ENCODE measurements at regions not wholly inside any gene's neighbourhood (a gene's known extent, or its start where the extent isn't known, plus 50 kb on each side); places are given as distances from the start of the nearest gene placed in this dataset.

GRCh38 chr12:116466536-116466935 is 92.6 kb upstream of the MAP1LC3B2 start:
- ATAC-seq (ENCODE audit: low FRiP score), result no peak
- no peak for TF ChIP-seq CTCF (IDR thresholded peaks at IDR 0.05)
- no peak for DNase-seq (ENCODE audit: low spot score)

GRCh38 chr12:116469344-116469743 is 89.8 kb upstream of the MAP1LC3B2 start:
- no peak for TF ChIP-seq CTCF (IDR thresholded peaks at IDR 0.05)
- no peak for ATAC-seq (ENCODE audit: low FRiP score)
- no peak for DNase-seq (ENCODE audit: low spot score)

- TF ChIP-seq CTCF (IDR thresholded peaks at IDR 0.05), result no peak
- no peak for DNase-seq (ENCODE audit: low spot score)
- ATAC-seq (ENCODE audit: low FRiP score), result no peak
Observed at GRCh38 chr12:116471544-116471943, 87.6 kb upstream of the MAP1LC3B2 start.

GRCh38 chr12:116472193-116472592 is 87.0 kb upstream of the MAP1LC3B2 start:
- no peak for TF ChIP-seq CTCF (IDR thresholded peaks at IDR 0.05)
- no peak for DNase-seq (ENCODE audit: low spot score)
- no peak for ATAC-seq (ENCODE audit: low FRiP score)

- ATAC-seq (ENCODE audit: low FRiP score) (no peak), DNase-seq (ENCODE audit: low spot score) (no peak)
- no peak for TF ChIP-seq CTCF (IDR thresholded peaks at IDR 0.05)
Observed at GRCh38 chr12:116473416-116473815, 85.8 kb upstream of the MAP1LC3B2 start.

GRCh38 chr12:116474331-116474730 is 84.8 kb upstream of the MAP1LC3B2 start:
- no peak for DNase-seq (ENCODE audit: low spot score)
- ATAC-seq (ENCODE audit: low FRiP score), result no peak
- TF ChIP-seq CTCF (IDR thresholded peaks at IDR 0.05), result no peak

GRCh38 chr12:116474899-116475298 is 84.3 kb upstream of the MAP1LC3B2 start:
- DNase-seq (ENCODE audit: low spot score), result no peak
- no peak for ATAC-seq (ENCODE audit: low FRiP score)
- TF ChIP-seq CTCF (IDR thresholded peaks at IDR 0.05), result no peak

All from omental fat pad (tissue), 3 donors.